ENCODE measurements at regions not wholly inside any gene's neighbourhood (a gene's known extent, or its start where the extent isn't known, plus 50 kb on each side); places are given as distances from the start of the nearest gene placed in this dataset.

- Mint-ChIP-seq H3K9me3 (ENCODE audit: low read depth) (no peaks in the 10 kb centered on the region), H3K27ac (no peak overlapping the region), H3K4me1 (ENCODE audit: low read depth) (peaks cover 2% of the 10 kb centered on the region), H3K27me3 (peaks cover 15% of the 10 kb centered on the region), H3K36me3 (ENCODE audit: insufficient read depth) (no peaks in the 10 kb centered on the region), H3K4me3 (ENCODE audit: low read depth) (no peak overlapping the region)
- DNase-seq (ENCODE audit: low spot score, unreplicated experiment): no peak
- TF ChIP-seq CTCF (IDR thresholded peaks at IDR 0.05; ENCODE audit: unreplicated experiment): no peak
Observed at GRCh38 chr2:121073320-121074210, 211.4 kb downstream of the TFCP2L1 start.

GRCh38 chr2:121074293-121074932 is 210.6 kb downstream of the TFCP2L1 start:
- no peak overlapping the region for H3K4me3 Mint-ChIP-seq (ENCODE audit: low read depth)
- H3K36me3 Mint-ChIP-seq (ENCODE audit: insufficient read depth): no peaks in the 10 kb centered on the region
- DNase-seq (ENCODE audit: low spot score, unreplicated experiment): no peak
- no peak overlapping the region for H3K27ac Mint-ChIP-seq
- peaks cover 7% of the 10 kb centered on the region for H3K27me3 Mint-ChIP-seq
- no peak for TF ChIP-seq CTCF (IDR thresholded peaks at IDR 0.05; ENCODE audit: unreplicated experiment)
- H3K9me3 Mint-ChIP-seq (ENCODE audit: low read depth): no peaks in the 10 kb centered on the region
- peaks cover 2% of the 10 kb centered on the region for H3K4me1 Mint-ChIP-seq (ENCODE audit: low read depth)

- Mint-ChIP-seq H3K4me1 (ENCODE audit: low read depth) (peaks cover 2% of the 10 kb centered on the region), H3K27ac (peak overlapping the region; percentile 36), H3K36me3 (ENCODE audit: insufficient read depth) (no peaks in the 10 kb centered on the region), H3K9me3 (ENCODE audit: low read depth) (no peaks in the 10 kb centered on the region), H3K27me3 (peaks cover 1% of the 10 kb centered on the region), H3K4me3 (ENCODE audit: low read depth) (no peak overlapping the region)
- DNase-seq (ENCODE audit: low spot score, unreplicated experiment): no peak
- TF ChIP-seq CTCF (IDR thresholded peaks at IDR 0.05; ENCODE audit: unreplicated experiment): no peak
Observed at GRCh38 chr2:121075006-121075551, 209.9 kb downstream of the TFCP2L1 start.

- Mint-ChIP-seq H3K4me3 (ENCODE audit: low read depth) (no peak overlapping the region), H3K36me3 (ENCODE audit: insufficient read depth) (no peaks in the 10 kb centered on the region), H3K27ac (no peak overlapping the region), H3K9me3 (ENCODE audit: low read depth) (no peaks in the 10 kb centered on the region), H3K27me3 (no peaks in the 10 kb centered on the region), H3K4me1 (ENCODE audit: low read depth) (peaks cover 2% of the 10 kb centered on the region)
- no peak for TF ChIP-seq CTCF (IDR thresholded peaks at IDR 0.05; ENCODE audit: unreplicated experiment)
- DNase-seq (ENCODE audit: low spot score, unreplicated experiment): no peak
Observed at GRCh38 chr2:121075641-121076497, 209.1 kb downstream of the TFCP2L1 start.

GRCh38 chr2:121076498-121076820 is 208.5 kb downstream of the TFCP2L1 start:
- TF ChIP-seq CTCF (IDR thresholded peaks at IDR 0.05; ENCODE audit: unreplicated experiment): no peak
- H3K4me3 Mint-ChIP-seq (ENCODE audit: low read depth): no peak overlapping the region
- H3K27ac Mint-ChIP-seq: no peak overlapping the region
- DNase-seq (ENCODE audit: low spot score, unreplicated experiment): no peak
- no peaks in the 10 kb centered on the region for H3K9me3 Mint-ChIP-seq (ENCODE audit: low read depth)
- peaks cover 2% of the 10 kb centered on the region for H3K4me1 Mint-ChIP-seq (ENCODE audit: low read depth)
- H3K27me3 Mint-ChIP-seq: no peaks in the 10 kb centered on the region
- H3K36me3 Mint-ChIP-seq (ENCODE audit: insufficient read depth): no peaks in the 10 kb centered on the region
